ENCODE measurements at regions not wholly inside any gene's neighbourhood (a gene's known extent, or its start where the extent isn't known, plus 50 kb on each side); places are given as distances from the start of the nearest gene placed in this dataset.

GRCh38 chr15:47824147-47824546 lies 106.8 kb downstream of the SEMA6D start:
- no peak for DNase-seq (ENCODE audit: low read depth)

- no peak for DNase-seq (ENCODE audit: low read depth)
Observed at GRCh38 chr15:47829667-47830066, 112.4 kb downstream of the SEMA6D start.

DNA sequence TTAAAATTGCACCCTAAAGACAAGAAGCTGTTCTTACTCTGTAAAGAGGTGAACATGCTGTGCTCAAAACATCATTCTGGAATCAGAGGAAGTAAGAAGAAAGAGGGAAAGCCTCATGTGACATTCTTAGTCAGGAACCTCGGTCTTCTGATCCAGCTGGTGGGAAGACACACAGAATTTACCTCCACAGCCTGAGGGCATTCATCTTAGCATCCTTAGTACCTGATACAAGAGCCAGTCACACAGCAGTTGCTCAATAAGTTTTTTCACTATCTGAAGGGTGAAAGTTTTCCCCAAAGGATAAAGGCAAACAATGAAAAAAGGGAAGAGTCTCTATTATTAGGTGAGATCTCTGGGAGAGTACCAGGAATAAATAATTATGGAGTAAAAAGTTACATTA lies 116.8 kb downstream of the SEMA6D start:
- DNase-seq (ENCODE audit: low read depth) = no peak

DNA sequence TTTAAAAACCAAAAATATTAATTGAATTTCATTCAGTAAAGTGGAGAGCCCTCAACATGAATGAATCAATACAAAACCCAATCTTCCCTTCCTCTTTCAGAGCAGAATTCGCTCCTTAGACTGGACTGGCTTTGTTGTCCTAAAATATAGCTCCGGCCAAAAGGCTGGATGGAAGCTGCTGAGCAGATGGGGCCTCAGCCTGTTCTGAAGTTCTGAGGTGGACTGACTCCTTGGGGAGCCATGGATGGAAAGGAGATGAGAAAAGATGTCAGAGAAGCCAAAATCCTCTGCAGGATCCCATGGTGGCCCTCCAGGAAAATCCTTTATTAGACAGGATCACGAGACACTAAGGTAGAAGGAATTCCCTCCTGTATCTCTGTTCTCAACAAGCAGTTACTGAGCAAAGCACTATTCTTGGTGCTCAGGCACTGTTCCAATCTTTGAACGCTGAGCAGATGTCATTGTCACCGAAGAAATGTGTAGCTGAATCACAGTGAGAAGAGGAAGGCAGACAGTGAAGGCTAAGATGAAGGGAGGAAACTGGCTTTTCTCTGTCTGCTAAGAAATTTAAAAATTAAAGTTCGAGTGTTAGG lies 122.0 kb downstream of the SEMA6D start:
- no peak for DNase-seq (ENCODE audit: low read depth)

GRCh38 chr15:47843124-47843663 lies 125.9 kb downstream of the SEMA6D start:
- DNase-seq (ENCODE audit: low read depth) = no peak

DNA sequence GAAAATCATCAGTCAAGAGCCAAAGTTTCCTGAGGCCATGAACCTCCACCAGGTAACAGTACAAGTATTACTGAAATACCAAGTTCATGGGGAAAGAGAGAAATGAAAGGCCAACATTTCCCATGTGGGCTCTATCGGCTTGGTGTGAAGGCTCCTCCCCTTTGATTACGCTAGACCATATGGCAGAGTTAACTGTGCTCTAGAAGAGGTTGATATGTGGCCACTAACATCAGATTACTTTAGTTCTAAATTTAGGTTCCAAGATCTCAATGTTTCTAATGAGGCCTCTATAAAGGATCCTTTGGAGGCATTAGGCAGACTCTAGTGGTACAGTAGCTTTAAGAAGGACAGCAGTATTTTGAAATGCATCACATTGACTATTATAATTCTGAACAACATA lies 127.1 kb downstream of the SEMA6D start:
- no peak for DNase-seq (ENCODE audit: low read depth)

DNA sequence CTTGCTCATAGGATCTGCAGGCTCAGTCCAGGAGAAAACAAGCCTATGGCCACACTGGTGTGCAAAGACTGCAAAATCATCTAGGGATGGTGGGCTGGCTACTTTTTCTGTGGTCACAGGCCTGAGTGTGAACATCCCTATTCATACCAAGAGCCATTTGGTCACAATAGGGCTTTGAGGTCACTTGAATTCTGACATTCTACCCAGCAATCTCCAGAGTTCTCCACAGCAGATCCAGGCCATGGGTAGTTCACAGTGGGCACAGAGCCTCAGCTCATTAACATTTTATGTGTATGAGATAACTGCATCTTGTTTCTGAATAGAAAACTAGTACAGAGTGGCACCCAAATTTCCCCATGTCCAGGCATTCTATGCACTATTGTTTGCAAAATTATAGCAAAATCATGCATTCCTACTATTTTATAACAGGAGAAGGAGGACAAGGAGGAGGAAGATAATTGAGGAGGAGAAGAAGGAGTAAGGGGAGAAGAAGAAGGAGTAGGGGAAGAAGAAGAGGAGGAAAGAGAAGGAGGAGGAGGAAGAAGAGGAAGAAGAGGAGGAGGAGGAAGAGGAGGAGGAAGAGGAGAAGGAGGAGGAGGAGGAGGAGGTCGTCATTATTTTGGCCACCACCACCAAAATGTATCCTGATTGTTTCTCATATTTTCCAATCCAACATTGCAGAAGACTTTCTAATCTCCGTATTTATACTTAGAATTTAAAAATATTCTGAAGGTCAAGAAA lies 129.0 kb downstream of the SEMA6D start:
- DNase-seq (ENCODE audit: low read depth) = no peak

DNA sequence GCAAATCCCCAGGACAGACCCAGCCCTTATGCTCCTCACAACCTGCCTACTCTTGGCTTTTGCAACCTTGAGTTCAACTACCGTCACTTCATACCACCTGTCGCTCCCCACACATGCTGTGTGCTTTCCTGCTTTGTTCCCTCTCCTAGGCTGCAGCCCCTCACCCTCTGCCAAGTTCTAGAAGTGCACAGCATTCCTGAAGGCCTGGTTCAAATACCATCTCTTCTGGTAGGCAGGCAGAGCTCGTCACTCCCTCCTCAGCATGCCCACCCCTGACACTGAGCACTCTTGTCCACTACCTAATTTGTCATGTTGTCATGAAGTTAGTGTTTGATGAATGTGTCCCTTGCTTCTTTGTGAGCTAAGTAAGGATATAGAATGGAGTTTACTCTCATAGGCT lies 129.6 kb downstream of the SEMA6D start:
- no peak for DNase-seq (ENCODE audit: low read depth)

DNA sequence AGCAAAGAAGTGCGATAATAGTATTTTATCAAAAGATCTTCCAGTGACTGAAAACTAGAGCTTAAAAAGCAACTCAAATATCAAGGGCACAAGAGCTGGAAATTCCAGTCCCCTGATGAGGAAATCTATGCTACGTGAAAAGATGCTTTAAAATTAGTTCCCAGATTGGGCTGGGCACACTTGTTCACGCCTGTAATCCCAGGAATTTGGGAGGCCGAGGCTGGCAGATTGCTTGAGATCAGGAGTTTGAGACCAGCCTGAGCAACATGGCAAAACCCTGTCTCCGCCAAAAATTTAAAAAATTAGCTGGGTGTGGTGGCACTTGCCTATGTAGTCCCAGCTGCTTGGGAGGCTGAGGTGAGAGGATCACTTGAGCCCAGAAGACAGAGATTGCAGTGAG lies 138.8 kb downstream of the SEMA6D start:
- no peak for DNase-seq (ENCODE audit: low read depth)

GRCh38 chr15:47857014-47857775 lies 139.9 kb downstream of the SEMA6D start:
- DNase-seq (ENCODE audit: low read depth) = no peak

- no peak for DNase-seq (ENCODE audit: low read depth)
Observed at GRCh38 chr15:47857776-47858167, 140.5 kb downstream of the SEMA6D start.

- DNase-seq (ENCODE audit: low read depth) = no peak
Observed at GRCh38 chr15:47861111-47861903, 144.0 kb downstream of the SEMA6D start.

DNA sequence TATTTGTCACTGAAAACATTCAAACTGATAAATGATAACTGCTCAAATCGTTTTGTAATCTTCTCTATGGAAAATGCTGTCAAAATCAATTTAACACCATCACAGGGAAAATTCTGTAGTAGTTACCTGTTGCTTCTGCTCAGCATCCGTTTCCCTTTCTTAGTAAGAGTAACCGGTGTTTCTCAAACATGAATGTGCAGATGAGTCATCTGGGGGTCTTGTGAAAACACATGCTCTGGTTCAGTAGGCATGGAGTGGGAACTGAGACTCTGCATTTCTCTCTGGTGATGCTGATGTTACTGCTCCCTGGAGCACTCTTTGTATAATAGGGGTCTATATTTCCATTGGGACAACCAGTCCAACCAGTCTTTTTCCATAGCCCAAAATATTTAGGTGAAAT lies 145.1 kb downstream of the SEMA6D start:
- DNase-seq (ENCODE audit: low read depth) = no peak

DNA sequence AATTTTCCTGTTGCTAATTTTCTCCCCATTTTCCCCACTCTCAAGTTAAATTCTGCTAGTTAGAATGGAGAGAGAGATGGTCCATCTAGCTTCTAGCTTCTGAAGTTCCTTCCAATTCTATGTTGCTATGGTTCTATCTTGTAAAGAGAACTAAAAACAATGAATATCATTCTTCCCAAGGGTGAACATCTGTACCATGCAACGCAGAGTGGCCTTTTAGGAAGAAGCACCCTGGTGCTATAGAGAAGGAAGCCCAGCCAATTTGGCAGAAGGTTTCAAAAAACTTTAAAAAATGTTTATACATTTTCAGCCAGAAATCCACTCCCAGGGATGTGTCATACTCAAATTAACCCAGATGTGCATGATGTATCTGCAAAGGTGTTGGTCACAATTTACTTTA lies 149.1 kb downstream of the SEMA6D start:
- no peak for DNase-seq (ENCODE audit: low read depth)

DNA sequence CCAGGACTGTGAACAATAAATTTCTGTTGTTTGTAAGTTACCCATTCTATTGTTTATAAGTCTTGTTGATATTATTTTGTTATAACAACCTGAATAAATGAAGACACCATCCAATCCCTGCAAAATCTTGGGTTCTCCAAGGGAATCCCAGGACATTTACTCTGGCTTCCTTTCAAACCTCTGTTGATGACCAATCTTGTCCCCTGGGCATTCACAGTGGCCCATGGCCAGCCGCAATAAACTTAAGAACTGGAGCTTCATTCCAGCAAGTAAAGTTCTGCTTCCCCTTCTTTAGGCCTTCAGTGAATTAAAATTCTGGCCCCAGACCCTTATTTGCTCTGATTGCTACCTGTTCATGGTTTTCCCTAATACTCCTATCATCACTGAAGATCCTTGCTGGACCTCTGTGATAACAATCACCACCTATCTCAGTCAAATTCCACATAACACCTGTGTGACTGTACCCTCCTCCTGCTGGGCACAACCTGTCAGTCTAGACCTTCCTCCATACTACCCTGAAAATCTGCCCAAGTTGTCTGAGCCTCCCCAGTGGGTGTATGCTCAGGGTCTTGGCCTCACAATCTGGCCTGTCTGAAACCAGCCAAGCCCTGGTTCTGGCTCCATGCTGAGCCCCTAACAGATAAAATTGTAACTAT lies 153.1 kb downstream of the SEMA6D start:
- no peak for DNase-seq (ENCODE audit: low read depth)

DNA sequence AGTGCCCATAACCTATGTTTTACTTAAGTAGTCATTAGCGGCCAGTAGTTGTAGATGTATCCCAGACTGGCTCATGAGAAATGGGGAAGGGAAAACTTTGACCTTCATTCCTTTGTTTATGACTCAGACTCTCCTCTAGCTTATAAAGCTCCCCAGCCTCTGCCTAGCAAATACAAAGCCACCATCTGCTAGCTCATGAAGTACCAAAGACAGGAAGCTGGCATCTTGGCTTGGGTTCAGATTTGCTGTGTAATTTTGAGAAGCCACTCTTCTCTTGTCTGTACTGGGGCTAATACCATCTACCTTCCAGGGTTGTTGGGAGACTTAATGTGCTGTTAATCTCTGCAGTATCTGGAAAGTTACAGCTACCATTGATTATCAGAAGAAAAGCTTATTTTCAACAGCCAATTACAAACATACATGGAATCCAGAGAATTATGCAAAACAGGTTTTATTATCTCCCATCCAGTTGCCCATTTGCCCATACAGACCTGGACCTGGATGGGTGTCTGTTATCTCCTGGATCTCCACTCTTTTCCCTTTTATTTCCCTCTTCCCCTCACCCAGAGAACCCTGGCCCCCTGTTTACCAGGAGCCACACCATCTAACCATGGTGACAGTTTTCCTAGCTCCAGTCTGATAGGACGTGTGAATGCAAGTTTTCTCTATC lies 153.8 kb downstream of the SEMA6D start:
- peak; percentile 44 for DNase-seq (ENCODE audit: low read depth)

DNA sequence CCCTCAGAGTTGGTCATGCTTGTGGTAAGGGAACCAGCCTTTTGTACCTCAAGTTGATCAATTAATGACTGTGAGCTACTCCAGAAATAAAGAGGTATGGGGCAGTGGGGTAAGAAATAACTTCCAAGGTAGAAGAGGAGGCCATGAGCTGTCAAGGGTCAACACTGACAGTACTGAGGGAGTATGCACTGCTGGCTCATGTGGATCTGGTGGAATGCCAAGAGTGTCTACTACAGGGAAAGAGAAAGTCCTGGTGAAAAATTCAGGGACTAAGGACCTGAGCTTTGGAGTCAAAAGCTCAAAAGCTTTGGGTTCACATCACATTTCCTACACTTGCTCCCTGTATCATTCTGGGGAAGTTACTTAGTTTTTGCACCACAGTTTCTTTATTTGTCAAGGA lies 154.9 kb downstream of the SEMA6D start:
- DNase-seq (ENCODE audit: low read depth) = no peak

GRCh38 chr15:47872869-47873432 lies 155.6 kb downstream of the SEMA6D start:
- no peak for DNase-seq (ENCODE audit: low read depth)

GRCh38 chr15:47876986-47877385 lies 159.7 kb downstream of the SEMA6D start:
- DNase-seq (ENCODE audit: low read depth) = no peak

- no peak for DNase-seq (ENCODE audit: low read depth)
Observed at GRCh38 chr15:47877836-47878235, 160.5 kb downstream of the SEMA6D start.

- peak; percentile 72 for DNase-seq (ENCODE audit: low read depth)
Observed at GRCh38 chr15:47885920-47886319, 168.6 kb downstream of the SEMA6D start.
